Small intestine (tissue), 7 donors: ENCODE measurements at regions not wholly inside any gene's neighbourhood (a gene's known extent, or its start where the extent isn't known, plus 50 kb on each side); places are given as distances from the start of the nearest gene placed in this dataset.

ENCODE experiments used
- DNase-seq, 2 donors: peaks; one replicate each; pipeline versions ENCODE4 v3.0.0 to v3.0.0-alpha.2; 2013
- FAIRE-seq: peaks from 2 replicates; lab custom pipeline; 2012; peaks lifted over from hg19 to GRCh38; lab: Jason Lieb, UNC
- H3K27ac ChIP-seq, 3 donors: one replicate each; pipeline ENCODE4 v1.5.1; 2013; ENCODE audit warnings: low read length in 2 of 3, mild to moderate bottlenecking in 2 of 3, control low read depth in 1 of 3, inconsistent platforms in 1 of 3, low read depth in 1 of 3, moderate library complexity in 1 of 3
- H3K27me3 ChIP-seq, 3 donors: one replicate each; pipeline ENCODE4 v1.6.1; 2013; ENCODE audit warnings: low read length in 3 of 3, inconsistent platforms in 1 of 3; ENCODE audit not compliant: control insufficient read depth in 3 of 3, insufficient read depth in 3 of 3
- H3K36me3 ChIP-seq, 3 donors: one replicate each; pipeline ENCODE4 v1.6.1; 2013; ENCODE audit warnings: low read length in 3 of 3, inconsistent platforms in 1 of 3, low read depth in 1 of 3, mild to moderate bottlenecking in 1 of 3, moderate library complexity in 1 of 3; ENCODE audit not compliant: control insufficient read depth in 3 of 3, insufficient read depth in 2 of 3
- H3K4me1 ChIP-seq, 3 donors: one replicate each; pipeline ENCODE4 v1.6.1; 2013; ENCODE audit warnings: low read length in 2 of 3, inconsistent platforms in 1 of 3, low read depth in 1 of 3, mild to moderate bottlenecking in 1 of 3, moderate library complexity in 1 of 3; ENCODE audit not compliant: control insufficient read depth in 3 of 3, insufficient read depth in 2 of 3
- H3K4me3 ChIP-seq, 3 donors: one replicate each; pipeline ENCODE4 v1.5.1; 2013; ENCODE audit warnings: low read length in 3 of 3, control low read depth in 1 of 3, inconsistent platforms in 1 of 3, low read depth in 1 of 3, mild to moderate bottlenecking in 1 of 3, moderate library complexity in 1 of 3
- H3K9me3 ChIP-seq, 2 donors: one replicate each; pipeline ENCODE4 v1.6.1; 2013; ENCODE audit warnings: low read depth in 1 of 2, low read length in 1 of 2; ENCODE audit not compliant: control insufficient read depth in 2 of 2, insufficient read depth in 1 of 2
- WGBS, 3 donors: extraction: QIAGEN DNeasy Blood & Tissue Kit; methylation state at CpG; one replicate each; pipeline ENCODE4 v1.1.7; 2013; 5-methylcytosine and 5-hydroxymethylcytosine counted together
- donor health status: healthy with polysubstance abuse.
- donor health status: control.
- donor health status: control.
- donor health status: Bipolar disorder and iron deficiency.
- donor health status: healthy.

DNA sequence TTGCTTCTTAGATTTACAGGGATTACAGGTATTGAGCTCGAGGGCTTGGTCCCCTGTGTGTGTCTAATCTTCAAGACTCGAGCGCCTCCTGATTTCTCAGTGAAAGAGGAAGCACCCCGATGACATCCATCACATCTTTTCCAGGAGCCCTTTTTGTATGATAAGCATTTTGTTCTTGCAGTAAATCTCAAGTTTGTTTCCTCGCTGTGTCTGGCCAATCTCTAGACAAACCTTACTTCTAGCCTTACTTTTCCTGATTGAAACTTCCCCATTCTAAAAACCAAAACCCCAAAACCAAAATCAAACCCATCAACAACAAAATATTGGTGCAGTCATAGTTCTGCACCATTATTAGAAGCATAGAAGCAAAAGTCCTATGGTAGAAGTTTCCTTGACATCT, 286.0 kb downstream of the NFKBIZ start:
- FAIRE-seq (no peak), DNase-seq (no peak)
- Histone ChIP-seq H3K9me3 (no peaks in the 10 kb centered on the region), H3K27me3 (no peaks in the 10 kb centered on the region), H3K27ac (no peak overlapping the region), H3K4me1 (no peaks in the 10 kb centered on the region), H3K36me3 (no peaks in the 10 kb centered on the region), H3K4me3 (no peak overlapping the region)
- 79 to 90% (median 82%) methylated on average over 5 of the region's 5 CpGs for WGBS, 3 donors

DNA sequence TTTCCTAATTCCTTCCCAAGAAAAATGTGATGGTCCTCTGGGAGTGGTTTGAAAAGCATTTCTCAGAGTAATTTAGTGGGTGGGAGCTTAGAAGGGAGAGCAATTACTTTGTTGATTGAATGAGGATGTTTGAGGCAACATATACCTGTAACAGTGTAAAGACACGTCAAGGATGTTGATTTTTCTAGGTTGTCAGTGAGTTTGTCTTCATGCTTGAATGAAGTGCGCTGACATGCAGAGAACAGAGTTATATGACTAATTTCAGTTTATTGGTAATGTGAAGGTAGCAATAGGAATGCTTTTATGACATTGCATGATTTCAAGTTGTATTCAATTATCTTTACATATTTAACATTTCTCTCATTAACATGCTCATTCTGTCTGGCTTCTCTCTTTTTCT, 286.9 kb downstream of the NFKBIZ start:
- Histone ChIP-seq H3K27ac (no peak overlapping the region), H3K9me3 (no peaks in the 10 kb centered on the region), H3K36me3 (no peaks in the 10 kb centered on the region), H3K4me3 (no peak overlapping the region), H3K27me3 (no peaks in the 10 kb centered on the region), H3K4me1 (no peaks in the 10 kb centered on the region)
- no peak for FAIRE-seq
- 90 to 96% (median 93%) methylated on average over 2 of the region's 2 CpGs for WGBS, 3 donors
- no peak for DNase-seq

DNA sequence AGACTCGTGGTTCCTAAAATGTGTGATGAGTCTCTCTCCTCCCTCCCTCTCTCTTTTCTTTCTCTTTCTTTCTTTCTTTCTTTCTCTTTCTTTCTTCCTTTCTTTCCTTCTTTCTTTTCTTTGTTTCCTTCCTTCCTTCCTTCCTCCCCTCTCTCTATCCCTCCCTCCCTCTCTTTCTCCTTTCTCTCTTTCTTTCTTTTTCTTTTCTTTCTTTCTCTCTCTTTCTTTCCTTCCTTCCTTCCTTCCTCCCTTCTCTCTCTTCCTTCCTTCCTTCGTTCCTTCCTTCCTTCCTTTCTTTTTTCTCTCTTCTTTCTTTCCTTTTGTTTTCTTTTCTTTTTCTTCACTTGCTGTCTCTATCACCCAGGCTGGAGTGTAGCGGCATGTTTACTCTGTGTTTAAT, 290.8 kb downstream of the NFKBIZ start:
- no peak for DNase-seq
- 76 to 90% (median 90%) methylated on average over 3 of the region's 3 CpGs for WGBS, 3 donors

DNA sequence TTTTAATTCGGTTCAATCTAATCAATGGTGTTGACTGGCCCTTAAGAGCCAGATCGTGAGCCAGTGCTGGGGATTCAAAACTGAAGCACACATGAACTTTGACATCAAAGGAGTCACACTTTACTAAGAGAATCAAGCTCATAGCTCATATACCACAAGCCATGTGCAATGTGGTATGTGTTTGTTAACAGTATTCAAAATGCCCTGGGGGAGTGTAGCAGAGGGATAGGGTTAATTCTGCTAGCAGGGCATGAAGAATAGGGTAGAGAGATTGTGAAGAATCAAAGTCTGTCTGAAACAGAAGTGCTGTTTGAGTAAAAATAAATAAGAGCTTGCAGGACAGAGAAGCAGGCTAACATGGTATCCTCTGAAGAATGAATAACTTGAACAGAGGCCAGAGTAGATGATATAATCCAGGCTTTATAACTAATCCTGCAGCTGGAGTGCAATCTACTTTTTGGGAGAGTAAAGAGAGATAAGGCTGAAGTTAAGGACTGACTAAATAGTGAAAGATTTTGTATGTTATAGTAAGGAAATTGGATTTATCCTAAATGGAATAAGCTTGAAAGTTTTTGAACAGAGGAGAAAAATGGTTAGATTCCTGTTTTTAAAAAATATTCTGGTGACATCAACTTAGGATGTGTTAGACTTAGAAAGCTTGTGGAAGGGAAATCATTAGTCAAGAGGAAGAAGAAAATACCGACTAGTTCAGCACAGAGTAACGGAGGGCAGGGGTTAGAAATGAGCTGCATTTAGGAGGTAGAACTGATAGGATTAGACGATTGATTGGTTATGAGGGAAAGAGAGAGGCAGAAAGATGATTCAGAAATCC, 292.0 kb downstream of the NFKBIZ start:
- H3K27me3 ChIP-seq = no peaks in the 10 kb centered on the region
- no peak overlapping the region for H3K4me3 ChIP-seq
- no peaks in the 10 kb centered on the region for H3K4me1 ChIP-seq
- H3K36me3 ChIP-seq = no peaks in the 10 kb centered on the region
- no peak for DNase-seq
- no peaks in the 10 kb centered on the region for H3K9me3 ChIP-seq
- H3K27ac ChIP-seq = no peak overlapping the region
- no peak for FAIRE-seq
- whole genome bisulfite sequencing, 3 donors = 58 to 72% (median 69%) methylated on average over 5 of the region's 5 CpGs

More for the DNA sequence above, 290.8 kb downstream of the NFKBIZ start:
- Histone ChIP-seq H3K4me3 (no peak overlapping the region), H3K27me3 (no peaks in the 10 kb centered on the region), H3K9me3 (no peaks in the 10 kb centered on the region), H3K4me1 (no peaks in the 10 kb centered on the region), H3K27ac (no peak overlapping the region), H3K36me3 (no peaks in the 10 kb centered on the region)
- no peak for FAIRE-seq

DNA sequence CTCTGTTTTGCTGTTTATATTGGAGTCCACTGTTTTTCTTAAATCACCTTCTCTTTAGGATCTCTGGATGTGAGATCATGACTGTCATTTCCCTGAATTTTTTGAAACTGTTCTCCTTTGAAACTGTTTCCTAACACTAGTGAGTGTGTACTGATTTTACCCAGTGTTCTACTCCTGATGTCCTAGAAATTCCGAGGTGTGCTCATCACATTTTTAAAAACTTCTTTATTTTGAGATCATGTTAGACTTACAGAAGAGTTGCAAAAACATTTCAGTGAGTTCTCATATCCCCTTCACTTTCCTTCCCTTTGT, 292.6 kb downstream of the NFKBIZ start:
- Histone ChIP-seq H3K4me1 (no peaks in the 10 kb centered on the region), H3K27me3 (no peaks in the 10 kb centered on the region), H3K9me3 (no peaks in the 10 kb centered on the region), H3K4me3 (no peak overlapping the region), H3K36me3 (no peaks in the 10 kb centered on the region), H3K27ac (no peak overlapping the region)
- FAIRE-seq (no peak), DNase-seq (no peak)
- 78 to 96% (median 87%) methylated on average over 1 of the region's 1 CpG for WGBS, 3 donors

DNA sequence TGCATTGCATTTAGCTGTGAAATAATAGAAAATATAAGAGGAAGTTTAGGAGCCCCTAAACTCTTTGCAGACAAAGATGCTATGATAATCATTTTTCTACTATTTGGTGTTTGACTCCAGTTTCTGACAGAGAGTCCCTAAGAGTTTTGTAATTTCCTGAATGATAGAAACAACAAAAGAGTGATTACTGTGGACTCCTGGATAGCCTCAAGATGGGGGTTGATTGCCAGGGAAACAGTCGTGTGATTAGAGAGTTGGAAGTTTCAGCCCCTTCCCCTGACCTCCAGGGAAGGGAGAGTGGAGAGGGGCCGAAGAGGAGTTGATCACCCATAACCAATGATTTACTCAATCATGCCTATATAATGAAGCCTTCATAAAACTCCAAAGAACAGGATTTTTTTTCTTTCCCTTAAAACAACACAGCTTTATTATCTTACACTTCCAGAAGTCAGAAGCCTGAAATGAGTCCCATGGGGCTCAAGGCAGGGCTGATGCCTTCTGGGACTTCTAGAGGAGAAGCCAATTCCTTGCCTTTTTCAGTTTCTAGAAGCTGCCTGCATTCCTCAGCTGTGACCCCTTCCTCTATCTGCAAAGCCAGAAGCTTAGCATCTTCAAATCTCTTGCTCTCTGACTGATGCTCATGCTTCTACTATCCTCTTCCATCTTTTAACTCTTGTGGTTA, 292.3 kb upstream of the ZPLD1 start:
- 75 to 92% (median 87%) methylated on average over 2 of the region's 2 CpGs for WGBS, 3 donors
- Histone ChIP-seq H3K9me3 (no peaks in the 10 kb centered on the region), H3K4me3 (no peak overlapping the region), H3K36me3 (no peaks in the 10 kb centered on the region), H3K4me1 (no peaks in the 10 kb centered on the region), H3K27ac (no peak overlapping the region), H3K27me3 (no peaks in the 10 kb centered on the region)
- FAIRE-seq (no peak), DNase-seq (no peak)

DNA sequence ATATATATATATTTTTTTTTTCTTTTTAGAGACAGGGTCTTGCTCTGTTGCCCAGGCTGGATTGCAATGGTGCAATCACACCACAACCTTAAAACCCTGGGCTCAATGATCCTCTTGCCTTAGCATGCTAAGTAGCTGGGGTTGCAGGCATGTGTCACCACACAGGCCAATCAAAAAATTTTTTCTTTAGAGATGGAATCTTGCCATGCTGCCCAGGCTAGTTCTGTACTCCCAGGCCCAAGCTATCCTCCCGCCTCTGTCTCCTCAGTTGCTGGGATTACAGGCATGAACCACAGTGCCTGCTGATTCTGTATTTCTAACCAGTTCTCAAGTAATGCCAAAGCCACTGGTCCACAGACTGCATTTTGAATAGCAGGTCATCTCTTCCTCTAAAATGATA, 291.3 kb upstream of the ZPLD1 start:
- FAIRE-seq = no peak
- Histone ChIP-seq H3K27ac (no peak overlapping the region), H3K4me3 (no peak overlapping the region), H3K27me3 (no peaks in the 10 kb centered on the region), H3K9me3 (no peaks in the 10 kb centered on the region), H3K36me3 (no peaks in the 10 kb centered on the region), H3K4me1 (no peaks in the 10 kb centered on the region)
- no peak for DNase-seq
- 88 to 96% (median 91%) methylated on average over 1 of the region's 1 CpG for WGBS, 3 donors

DNA sequence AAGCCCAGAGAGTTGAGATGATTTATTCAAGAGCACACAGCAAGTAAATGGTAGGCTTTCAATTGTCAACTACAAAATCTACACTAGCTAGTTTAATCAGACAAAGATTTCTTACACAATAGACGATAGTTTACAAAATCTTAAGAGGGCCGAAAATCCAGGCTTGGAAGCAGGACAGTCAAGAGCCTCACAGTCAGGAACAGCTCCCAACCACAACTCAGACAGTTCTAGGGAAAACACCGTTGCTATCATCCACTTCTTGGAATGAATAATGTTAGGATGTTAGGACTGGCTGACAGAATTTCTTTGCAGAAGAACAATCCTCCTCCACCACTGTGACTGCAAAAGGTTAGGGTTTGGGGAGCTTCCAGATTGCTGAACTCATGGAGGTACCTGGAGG, 290.8 kb upstream of the ZPLD1 start:
- Histone ChIP-seq H3K4me3 (no peak overlapping the region), H3K27ac (no peak overlapping the region), H3K27me3 (no peaks in the 10 kb centered on the region), H3K36me3 (no peaks in the 10 kb centered on the region), H3K4me1 (no peaks in the 10 kb centered on the region), H3K9me3 (no peaks in the 10 kb centered on the region)
- DNase-seq (no peak), FAIRE-seq (no peak)
- 67 to 92% (median 88%) methylated on average over 3 of the region's 3 CpGs for WGBS, 3 donors
